GM04503 (cell line): ENCODE measurements at regions not wholly inside any gene's neighbourhood (a gene's known extent, or its start where the extent isn't known, plus 50 kb on each side); places are given as distances from the start of the nearest gene placed in this dataset.
A peak's percentile ranks its signal among the peaks of the same experiment; 100 is the strongest.
"Not testable (repeated sequence)": the region's sequence is repeated elsewhere in the genome, so short reads cannot be mapped to it uniquely, and the experiment has no call there.

Experiments used
- DNase-seq: peaks from one replicate; pipeline ENCODE4 v3.0.0-alpha.2; 2012; ENCODE audit warnings: low read depth

DNA sequence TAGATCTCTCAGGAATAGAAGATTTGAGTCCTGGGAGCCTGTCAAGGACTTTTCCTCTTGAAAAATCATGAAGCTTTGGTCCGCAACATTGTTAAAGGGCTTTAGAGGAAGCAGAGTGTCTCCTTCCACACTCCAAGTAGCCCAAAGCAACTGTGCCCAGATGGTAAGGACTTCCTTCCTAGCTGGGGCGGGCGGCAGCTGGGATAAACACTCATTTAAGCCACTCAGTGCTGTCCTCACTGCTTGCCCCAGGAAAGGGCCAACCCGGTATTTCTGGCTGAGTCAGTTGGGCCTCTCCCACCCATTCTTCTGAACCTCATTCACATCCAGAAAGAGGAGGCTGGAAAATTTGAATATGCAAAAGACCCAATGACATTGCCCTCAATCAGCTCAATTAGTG lies 144.3 kb downstream of the CHIC2 start:
- no peak for DNase-seq

DNA sequence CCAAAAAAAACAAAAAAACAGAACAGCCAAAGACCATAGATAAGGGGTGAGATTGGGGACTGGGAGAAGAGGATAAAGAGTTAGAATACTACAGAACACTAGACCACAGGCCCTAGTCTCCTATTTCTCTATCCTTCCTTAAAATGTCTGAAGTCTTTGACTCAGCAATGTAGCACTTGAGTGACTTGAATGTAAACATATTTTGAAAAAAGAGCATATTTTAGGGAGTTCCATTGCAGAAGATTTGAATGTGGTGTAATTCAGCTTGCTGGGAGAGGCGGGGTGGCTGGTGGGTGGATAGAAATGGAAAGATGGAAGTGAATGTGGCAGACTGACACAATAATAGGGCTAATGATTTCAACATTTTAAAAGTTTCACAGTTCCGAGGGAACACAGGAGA lies 144.9 kb downstream of the CHIC2 start:
- DNase-seq: no peak

DNA sequence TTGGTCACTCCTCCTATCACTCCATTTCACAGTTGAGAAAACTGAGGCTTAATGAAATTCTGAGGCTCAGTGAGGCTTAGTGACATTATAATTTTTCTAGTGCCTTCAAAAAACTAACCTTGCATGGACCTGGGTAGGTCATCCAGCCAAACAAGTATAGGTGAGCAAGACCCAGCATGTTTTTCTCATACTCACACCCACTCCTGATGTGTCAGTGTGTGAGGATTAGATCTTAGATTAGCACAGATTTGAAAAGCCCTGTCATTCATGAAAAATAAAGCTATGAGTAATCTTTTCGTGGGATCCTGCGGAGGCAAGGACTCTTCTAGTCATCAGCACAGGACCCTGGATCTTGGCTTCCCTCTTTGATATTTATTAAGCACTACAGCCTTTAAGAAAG lies 146.7 kb downstream of the CHIC2 start:
- no peak for DNase-seq

DNA sequence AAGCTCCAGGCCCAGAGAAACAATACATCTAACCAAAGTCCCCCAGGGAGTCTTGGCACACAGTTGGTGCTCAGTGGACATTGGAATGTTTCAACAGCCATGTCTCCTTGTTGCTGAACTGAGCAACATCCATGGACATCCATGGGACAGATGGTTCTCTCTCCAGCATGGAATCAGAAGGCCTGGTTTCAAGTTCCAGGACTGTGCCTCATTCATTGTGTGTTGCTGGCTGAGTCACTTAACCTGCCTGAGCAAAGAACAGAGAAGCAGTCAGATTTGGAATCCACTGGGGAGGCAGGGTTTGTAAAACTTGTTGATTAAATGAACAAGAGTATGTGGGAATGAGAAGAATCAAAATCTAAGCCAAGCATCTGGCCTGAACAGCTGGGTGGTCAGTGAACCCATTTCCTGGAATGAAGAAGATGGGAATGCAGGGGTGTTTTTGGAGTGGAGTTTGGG lies 147.9 kb downstream of the CHIC2 start:
- DNase-seq: no peak

DNA sequence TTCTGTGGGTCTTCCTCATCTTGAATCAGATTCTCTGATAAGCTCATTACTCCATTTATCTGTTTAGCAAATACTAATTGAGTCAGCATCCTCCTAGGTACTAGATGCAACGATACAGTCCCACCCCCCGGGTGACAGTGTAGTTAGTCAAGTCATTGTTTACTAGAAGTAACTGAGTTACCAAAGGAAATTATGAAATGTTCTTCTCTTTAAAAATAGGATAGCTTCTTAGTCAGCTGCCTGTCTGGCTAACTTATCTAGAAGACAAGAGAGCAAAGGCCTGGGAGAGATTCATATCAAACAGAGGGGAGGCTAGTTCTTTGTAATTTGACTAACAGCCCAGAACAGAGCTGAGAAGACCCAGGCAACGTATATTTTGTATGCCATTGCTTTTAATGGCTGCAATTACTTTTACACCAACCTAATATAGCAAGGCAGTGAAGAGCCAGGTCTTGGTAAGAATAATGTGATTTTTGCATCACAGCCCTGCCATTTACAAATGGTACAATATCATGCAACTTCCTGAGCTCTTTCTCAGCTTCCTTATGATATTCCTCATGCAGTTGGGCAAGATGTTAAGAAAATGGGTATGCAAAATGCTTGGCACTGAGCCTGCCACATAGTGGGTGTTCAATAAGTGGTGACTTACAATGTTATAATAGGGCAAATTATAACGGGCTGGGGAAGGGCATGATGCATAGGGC lies 149.9 kb downstream of the CHIC2 start:
- peak; percentile 71 for DNase-seq

DNA sequence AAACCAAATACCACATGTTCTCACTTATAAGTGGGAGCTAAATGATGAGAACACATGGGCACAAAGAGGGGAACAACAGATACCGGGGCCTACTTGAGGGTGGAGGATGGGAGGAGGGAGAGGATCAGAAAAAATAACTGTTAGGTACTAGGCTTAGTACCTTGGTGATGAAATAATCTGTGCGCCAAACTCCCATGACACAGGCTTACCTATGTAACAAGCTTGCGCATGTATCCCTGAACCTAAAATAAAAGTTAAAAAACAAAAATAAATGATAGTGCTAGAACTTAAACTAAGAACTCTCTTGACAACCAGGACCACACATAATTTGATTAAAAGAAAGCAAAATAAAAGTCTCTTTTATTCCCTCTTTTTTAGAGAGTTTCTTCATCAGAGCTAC lies 150.6 kb downstream of the CHIC2 start:
- no peak for DNase-seq

DNA sequence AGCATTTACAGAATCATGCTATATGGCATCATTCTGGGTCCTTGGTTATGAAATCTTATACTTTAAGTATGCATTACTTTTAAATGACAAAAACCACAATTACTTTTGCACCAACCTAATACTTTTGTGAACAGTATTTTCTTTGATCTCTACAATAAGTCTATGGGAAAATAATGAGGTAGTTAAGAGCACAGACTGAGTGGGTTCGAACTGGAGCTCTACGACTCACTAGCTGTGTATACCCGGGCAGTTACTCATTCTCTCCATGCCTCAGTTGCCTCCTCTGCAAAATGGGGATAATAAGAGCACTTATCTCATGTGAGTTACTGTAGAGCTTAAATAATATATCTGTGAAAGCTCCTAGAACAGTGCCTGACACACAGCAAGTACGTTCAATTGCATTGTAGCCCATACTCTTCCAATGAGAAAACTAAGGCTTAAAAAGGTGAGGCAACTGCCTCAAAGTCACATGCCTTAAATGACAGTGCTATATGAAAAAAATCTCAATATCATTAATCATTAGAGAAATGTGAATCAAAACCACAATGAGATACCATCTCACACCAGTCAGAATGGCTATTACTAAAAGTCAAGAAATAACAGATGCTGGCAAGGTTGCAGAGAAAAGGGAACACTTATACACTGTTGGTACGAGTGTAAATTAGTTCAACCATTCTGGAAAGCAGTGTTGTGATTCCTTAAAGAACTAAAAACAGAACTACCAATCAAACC lies 151.5 kb downstream of the CHIC2 start:
- DNase-seq: no peak

DNA sequence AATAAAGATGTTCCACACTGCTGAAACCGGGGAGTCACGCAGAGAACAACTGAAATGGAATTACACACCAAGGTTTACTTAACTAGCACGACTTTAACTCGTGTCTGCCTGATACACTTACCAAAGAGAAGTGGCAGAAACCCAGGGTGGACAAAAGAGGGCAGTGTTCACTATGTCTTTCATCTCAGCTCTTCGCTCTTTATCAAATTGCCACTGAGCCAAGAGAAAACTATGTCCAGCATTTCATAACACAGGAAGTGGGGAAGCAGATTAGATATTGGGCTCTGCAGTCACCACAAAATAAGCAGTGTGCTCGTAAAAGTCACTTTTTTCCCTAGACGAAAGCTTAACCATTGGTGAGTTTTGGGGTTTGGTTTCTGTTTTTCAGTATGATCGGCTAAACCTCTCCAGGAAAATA lies 155.7 kb downstream of the CHIC2 start:
- peak; percentile 77 for DNase-seq

DNA sequence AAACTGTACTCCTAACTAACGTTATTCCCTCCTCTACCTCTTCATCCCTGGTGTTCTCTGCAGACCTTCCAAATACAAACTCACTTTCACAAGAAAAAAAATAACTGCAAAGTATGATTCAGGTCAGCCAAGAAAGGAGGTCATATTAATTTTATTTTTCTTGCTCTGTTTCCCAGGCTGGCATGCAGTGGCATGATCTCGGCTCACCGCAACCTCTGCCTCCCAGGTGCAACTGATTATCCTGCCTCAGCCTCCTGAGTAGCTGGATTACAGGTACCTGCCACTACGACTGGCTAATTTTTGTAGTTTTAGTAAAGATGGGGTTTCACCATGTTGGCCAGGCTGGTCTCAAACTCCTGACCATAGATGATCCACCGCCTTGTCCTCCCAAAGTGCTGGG lies 156.6 kb downstream of the CHIC2 start:
- DNase-seq: no peak

DNA sequence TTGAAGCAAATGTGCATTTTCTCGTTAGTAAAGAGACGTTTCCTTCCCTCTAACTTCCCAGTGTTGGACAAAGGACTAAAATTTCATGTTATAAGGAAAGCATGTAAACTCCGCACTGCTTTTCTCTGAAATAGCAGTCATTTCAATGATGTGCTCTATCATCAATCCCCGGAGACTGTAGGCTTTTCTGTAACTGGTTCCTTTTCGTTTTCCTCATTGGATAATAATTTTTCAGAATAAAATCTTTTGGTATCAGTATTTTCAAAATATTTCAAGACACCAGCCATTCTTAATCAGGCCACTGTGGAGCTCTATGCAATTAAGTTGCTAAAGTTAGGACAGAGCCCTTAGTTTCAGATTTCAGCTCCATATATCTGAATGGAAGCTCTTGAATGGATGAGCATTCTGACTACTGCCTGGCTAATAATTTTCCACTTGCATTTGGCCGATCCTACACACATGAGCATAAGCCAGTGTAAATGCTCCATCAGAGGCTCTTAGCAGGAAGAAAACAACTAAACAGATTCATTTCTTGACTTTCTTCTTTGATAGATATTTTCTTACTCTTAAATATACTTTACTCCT lies 157.7 kb downstream of the CHIC2 start:
- DNase-seq: no peak

DNA sequence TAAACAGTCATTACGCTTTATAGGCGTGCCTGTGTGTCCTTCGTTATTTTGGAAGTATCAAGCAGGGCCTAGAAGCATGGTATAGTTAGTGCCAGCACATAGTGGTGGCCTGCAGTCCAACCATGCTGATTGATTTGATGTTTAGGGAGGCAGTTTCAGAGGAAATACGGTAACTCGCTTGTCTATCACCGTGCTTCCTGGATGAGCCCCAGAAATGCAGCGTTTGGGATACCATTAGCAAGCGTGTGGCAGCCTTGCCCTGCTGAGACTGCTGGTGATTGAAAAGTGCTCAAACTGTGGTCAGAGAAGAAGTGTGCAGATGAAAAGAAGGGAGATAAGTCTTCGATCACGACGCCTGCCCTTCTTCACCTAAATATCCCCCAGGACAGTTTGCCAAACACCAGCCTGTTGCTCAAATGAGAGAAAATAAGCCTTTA lies 158.4 kb downstream of the CHIC2 start:
- DNase-seq: no peak

DNA sequence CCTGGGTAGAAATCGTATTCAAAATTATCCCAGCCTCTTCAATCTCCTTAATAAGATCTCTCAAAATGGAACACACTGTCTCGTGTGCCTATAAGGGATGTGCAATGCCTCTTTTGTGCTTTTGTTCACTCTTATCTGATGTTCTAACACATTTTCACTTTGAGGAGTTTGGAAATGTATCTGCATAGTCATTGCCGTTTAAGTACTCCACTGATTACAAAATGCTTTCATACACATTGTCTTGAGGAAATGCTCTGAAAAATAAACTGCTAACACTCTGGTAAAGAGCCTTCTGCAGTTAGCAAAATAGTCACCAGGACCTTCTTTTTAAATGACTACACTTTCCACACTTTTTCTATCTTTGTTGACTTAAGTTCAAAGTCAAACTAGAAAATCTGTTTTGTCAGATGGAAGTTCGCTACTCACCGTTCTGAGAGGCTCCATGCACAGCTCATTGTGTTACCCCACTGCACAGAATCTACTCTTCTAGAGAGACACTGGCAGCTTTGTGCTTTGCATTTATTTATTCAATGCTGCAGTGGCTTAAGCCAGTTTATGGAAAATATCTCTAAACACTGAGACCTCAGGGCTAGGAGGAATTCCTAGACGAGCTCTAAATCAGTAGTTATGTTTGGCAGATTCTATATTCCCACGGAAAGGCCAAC lies 159.0 kb downstream of the CHIC2 start:
- no peak for DNase-seq

DNA sequence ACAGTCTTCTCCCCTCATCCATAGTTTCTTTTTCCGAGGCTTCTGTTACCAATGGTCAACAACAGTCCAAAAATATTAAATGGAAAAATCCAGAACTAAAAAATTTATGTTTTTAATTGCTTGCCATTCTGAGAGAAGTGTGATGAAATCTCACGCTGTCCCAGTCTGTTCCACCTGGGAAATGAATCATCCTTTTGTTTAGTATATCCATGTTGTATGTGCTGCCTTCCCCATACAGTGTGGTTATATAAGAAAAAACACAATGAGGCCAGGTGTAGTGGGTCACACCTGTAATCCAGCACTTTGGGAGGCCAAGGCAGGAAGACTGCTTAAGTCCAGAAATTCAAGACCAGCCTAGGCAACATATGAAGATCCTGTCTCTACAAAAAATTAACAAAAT lies 161.6 kb downstream of the CHIC2 start:
- DNase-seq: no peak

DNA sequence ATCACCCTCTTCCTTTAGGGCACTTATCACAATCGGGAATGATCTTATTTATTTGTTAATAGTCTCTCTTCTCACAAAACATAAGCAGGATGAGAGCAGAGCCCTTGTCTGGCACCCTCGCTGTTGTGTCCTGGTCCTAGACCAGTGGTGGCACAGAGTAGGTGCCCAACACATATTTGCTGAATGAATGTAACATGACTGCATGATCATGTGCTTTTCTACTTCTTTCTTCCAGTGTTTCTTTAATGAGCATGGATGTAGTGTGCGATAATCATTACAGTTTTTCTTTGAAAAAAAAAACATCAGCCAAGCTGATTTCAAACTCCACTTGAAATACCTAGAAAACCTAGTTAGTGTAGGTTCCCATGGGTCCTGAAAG lies 164.1 kb downstream of the CHIC2 start:
- no peak for DNase-seq

DNA sequence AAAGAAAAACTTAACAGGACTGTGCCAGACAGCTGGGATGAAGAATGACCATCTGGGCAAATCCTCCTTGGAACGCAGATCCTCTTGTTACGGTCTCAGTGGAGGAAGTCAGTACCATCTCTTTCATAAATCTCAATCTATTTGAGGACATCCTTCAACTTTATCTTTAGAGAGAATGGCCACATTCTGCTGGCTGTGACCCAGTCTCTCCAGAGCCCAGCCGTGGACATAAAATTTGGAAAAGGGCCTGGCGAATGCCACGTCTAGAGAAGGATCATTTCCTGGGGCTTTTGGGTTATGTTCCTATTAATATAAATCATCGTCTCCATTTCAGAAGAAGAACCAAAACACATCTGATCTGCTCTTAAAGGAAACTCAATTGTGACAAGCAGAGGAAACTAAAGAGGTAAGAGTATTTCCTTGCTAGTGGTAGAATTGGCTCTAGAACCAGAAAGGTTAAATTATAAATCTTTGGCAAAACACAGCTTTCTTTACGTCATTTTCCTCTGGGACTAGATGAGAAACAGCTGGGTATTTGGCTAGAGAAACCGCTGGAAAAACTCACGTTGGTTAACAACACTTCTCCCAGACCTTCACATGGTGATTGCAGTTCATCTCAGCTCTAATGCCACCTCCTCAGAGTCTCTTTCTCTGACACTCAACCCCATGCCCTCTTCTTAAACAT lies 164.7 kb downstream of the CHIC2 start:
- peak; percentile 74 for DNase-seq

DNA sequence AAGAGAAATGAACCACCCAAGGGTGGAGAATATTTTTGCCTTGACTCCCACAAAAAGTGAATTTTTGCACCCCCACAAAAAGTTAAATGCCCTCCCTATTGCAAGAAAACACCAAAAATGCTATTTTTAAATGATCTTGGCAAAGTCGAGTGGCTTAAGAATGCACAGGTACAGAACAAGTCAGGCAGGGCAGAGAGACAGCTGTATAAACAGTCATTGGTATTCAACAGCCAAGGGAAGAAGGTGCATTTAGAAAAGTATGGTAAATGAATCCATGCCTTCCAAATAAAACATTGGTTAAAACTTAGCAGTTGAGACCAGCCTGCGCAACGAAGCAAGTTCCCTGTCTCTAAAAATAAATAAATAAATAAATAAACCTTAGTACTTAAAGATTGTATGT lies 169.3 kb downstream of the CHIC2 start:
- DNase-seq: no peak

DNA sequence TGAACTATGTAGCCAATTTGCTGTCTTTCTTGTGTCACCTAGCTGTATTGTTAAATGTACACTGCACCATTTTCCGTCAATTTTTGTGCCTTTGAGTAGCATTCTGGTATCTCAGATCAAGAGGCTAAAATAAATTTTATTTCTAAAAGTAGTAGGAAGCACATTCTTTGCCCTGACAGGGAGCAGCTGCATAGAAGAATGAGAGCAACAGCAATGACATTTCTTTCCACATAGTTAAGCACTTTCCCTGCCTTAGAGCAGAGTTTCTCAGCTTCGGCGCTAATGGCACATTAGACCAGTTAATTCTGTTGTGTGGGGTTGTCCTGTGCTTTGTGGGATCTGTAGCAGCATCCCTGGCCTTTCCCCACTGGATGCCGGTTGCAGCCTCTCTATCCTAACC lies 173.9 kb downstream of the CHIC2 start:
- DNase-seq: no peak

DNA sequence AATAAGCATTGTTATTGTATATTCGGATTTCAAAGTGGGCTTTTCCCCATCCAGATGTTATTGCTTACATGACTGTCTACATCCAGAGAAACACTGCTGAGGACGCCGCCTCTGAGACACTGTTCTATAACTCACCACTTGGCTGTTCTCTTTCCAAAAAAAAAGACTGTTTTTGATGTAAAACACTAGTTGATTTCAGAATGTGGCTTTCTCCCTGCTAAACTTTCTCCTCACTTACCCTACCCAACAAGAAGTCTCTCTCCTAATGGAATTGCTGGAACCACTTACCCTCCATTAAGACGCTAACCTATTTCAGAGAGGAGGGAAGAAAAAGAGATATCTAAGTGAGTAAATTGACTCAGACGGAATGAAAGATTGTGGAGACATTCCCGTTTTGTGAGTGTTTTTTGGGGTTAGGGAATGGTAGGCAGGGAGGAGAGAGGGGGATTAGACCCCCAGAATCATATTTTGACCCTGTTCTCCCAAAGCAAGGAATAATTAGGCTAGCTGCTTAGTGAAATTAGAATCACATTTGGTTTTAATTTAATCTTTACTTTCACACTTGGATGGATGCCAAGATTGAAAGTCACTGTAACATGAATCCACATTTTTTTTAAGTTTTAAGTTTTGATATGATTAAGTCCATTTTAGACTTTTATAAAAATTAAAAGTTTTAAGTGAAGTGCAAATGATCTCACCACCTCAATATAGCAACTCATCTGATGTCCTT lies 174.9 kb downstream of the CHIC2 start:
- no peak for DNase-seq

DNA sequence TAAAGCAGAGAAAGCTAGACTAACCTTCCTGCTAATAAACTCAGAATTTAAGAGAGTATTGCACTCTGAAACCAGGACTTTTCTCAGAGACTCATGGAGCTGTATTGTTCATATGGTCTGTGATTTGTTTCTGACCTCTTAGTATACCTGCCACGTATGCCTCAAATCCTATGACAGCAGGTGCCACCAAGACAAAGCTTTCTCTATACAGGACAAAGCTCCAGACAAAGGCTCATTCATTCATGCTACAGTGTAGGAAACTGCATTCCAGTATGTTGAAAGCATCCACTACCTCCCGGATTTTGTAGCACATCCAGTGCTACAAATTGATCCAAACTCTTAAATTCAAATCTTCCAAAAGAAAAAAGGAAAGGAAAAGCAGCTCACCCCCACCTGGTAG lies 178.3 kb downstream of the CHIC2 start:
- DNase-seq: no peak

DNA sequence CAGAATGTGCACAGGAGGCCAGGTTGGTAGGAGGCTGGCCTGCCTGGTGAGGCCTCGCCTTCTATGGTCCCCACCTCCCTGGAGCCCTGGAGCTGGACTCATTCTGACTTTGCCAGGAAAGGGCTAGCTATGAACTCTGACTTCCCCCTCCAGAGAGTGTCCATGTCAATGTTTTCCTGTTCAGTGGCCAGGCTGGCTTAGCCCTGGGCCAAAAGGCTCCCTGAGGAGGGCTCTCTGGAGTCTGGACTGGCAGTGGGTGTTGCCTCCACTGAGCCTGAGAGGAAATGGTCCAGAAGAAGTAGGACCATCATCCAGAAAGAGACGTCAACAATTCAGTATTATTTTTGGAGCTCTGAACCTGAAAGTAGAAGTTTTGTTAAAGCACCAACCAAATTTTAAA lies 178.7 kb downstream of the CHIC2 start:
- DNase-seq: no peak

DNA sequence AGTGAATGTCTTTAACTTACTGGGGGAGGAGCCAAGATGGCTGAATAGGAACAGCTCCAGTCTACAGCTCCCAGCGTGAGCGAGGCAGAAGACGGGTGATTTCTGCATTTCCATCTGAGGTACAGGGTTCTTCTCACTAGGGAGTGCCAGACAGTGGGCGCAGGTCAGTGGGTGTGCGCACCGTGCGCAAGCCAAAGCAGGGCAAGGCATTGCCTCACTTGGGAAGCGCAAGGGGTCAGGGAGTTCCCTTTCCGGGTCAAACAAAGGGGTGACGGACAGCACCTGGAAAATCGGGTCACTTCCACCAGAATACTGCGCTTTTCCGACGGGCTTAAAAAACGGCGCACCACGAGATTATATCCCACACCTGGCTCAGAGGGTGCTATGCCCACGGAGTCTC lies 187.3 kb downstream of the CHIC2 start:
- DNase-seq: not testable (repeated sequence)

DNA sequence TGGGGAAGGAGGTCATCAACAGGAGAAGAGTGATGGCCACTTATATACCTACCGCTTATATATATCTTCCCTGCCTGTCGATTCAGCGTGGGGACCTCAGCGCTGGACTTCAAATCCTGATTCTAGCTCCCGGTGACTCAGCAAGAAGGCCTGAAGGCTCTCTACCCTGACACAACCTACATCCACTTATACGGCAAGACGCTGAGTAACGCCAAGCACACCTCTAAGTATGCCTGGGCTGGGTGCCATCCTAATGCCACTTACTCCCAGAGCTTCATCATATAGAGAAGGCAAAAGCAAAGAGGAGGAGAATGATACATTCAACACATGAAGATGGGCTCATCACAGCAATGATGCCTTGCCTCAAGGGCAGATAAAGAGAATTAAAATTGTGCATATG lies 198.3 kb downstream of the CHIC2 start:
- no peak for DNase-seq
